GM12878 (cell line): ENCODE measurements at regions not wholly inside any gene's neighbourhood (a gene's known extent, or its start where the extent isn't known, plus 50 kb on each side); places are given as distances from the start of the nearest gene placed in this dataset.

Experiments used
- ATAC-seq: fragments of 200-7000 bp; cut with Tn5 transposase; 3 replicates; pipeline ENCODE4 v1.9.1; 2020; ENCODE audit warnings: mild to moderate bottlenecking, moderate library complexity
- BruUV-seq: library from RNA; stranded (reverse); fragments of 400-500 nt; replicated peaks from 2 replicates; lab custom pipeline; 2021; lab: Mats Ljungman, UMichigan
- CTCF ChIA-PET: fragments of 300-600 bp; sonication (Branson Sonifier 250); formaldehyde crosslinking; extraction: SDS; loops from one replicate; lab custom pipeline; 2021; ENCODE audit warnings: inconsistent platforms; lab: Yijun Ruan, JAX
- POLR2A ChIA-PET: fragments of 350-600 bp; formaldehyde crosslinking; extraction: SDS; loops from one replicate; lab custom pipeline; 2021; ENCODE audit warnings: inconsistent platforms; lab: Charles Lee
- RAD21 ChIA-PET: fragments of 300-600 bp; sonication (Branson Sonifier 250); formaldehyde crosslinking; loops from one replicate; lab custom pipeline; 2023; ENCODE audit warnings: antibody characterized with exemption; ENCODE audit not compliant: unreplicated experiment; lab: Charles Lee
- SMC1A ChIA-PET: fragments of 300-600 bp; sonication (Branson Sonifier 250); formaldehyde crosslinking; loops from one replicate; lab custom pipeline; 2023; ENCODE audit not compliant: unreplicated experiment, uncharacterized antibody; lab: Charles Lee
- DNase-seq: peaks from one replicate; pipeline ENCODE4 v3.0.0-alpha.2; 2011; ENCODE audit warnings: low read depth, low spot score
- FAIRE-seq: peaks from 3 replicates; lab custom pipeline; 2011; peaks lifted over from hg19 to GRCh38; lab: Jason Lieb, UNC
- H2AFZ ChIP-seq: 2 replicates; pipeline ENCODE4 v1.6.0; 2011; ENCODE audit warnings: low read depth, low read length, control low read depth; ENCODE audit not compliant: control insufficient read depth
- H3K27ac ChIP-seq: 2 replicates; pipeline ENCODE4 v1.5.1; 2011; ENCODE audit warnings: control low read depth; ENCODE audit not compliant: control insufficient read depth, insufficient read depth
- H3K27me3 ChIP-seq, 2 experiments: replicated peaks in 1 of 2; 2 replicates each; pipeline versions ENCODE4 v1.6.0 to v1.6.1; 2011; ENCODE audit warnings: low read length in 1 of 2; ENCODE audit not compliant: control insufficient read depth in 2 of 2, insufficient read depth in 2 of 2
- H3K36me3 ChIP-seq, 2 experiments: 2 replicates each; pipeline ENCODE4 v1.5.1; 2011; ENCODE audit warnings: low read length in 1 of 2; ENCODE audit not compliant: control insufficient read depth in 2 of 2, insufficient read depth in 2 of 2
- H3K4me1 ChIP-seq: 2 replicates; pipeline ENCODE4 v1.6.1; 2011; ENCODE audit warnings: mild to moderate bottlenecking, low read length, moderate library complexity, mixed read lengths; ENCODE audit not compliant: control insufficient read depth, insufficient read depth
- H3K4me2 ChIP-seq: 2 replicates; pipeline ENCODE4 v1.6.0; 2011; ENCODE audit warnings: control low read depth; ENCODE audit not compliant: control insufficient read depth, insufficient read depth
- H3K4me3 ChIP-seq: fragments of 200-600 bp; sonication (generic); 2 replicates; pipeline ENCODE4 v1.5.1; 2016
- H3K79me2 ChIP-seq: 2 replicates; pipeline ENCODE4 v1.6.0; 2011; ENCODE audit warnings: low read length; ENCODE audit not compliant: control insufficient read depth, insufficient read depth
- H3K9ac ChIP-seq: 2 replicates; pipeline ENCODE4 v1.8.0; 2011; ENCODE audit warnings: low read length, control low read depth, mixed read lengths; ENCODE audit not compliant: control insufficient read depth, insufficient read depth
- H3K9me3 ChIP-seq: replicated peaks from 3 replicates; pipeline ENCODE4 v1.5.1; 2011; ENCODE audit warnings: mild to moderate bottlenecking, low read length; ENCODE audit not compliant: control insufficient read depth, insufficient read depth
- H4K20me1 ChIP-seq: 2 replicates; pipeline ENCODE4 v1.6.0; 2011; ENCODE audit not compliant: control insufficient read depth, insufficient read depth
- ATF7 ChIP-seq: fragments of 450-650 bp; IDR thresholded peaks from 2 replicates; pipeline ENCODE4 v1.6.1; 2016; ENCODE audit warnings: low read depth, mild to moderate bottlenecking
- CHD4 ChIP-seq: fragments of 200-600 bp; sonication (generic); IDR thresholded peaks from 2 replicates; pipeline ENCODE4 v1.6.1; 2016; ENCODE audit warnings: mild to moderate bottlenecking
- CTCF ChIP-seq, 3 experiments: IDR thresholded peaks in 2 of 3; conservative IDR thresholded peaks in 1 of 3; 2 replicates each; pipeline ENCODE4 v1.5.1; 2011; ENCODE audit warnings: low read depth in 3 of 3, low read length in 3 of 3, mild to moderate bottlenecking in 3 of 3, control low read depth in 2 of 3, moderate library complexity in 2 of 3, inconsistent platforms in 1 of 3, mixed read lengths in 1 of 3; ENCODE audit not compliant: control insufficient read depth in 2 of 3, insufficient read depth in 1 of 3; ENCODE audit errors: extremely low read depth in 1 of 3
- KAT2A ChIP-seq: conservative IDR thresholded peaks from 2 replicates; pipeline ENCODE4 v1.6.1; 2011; ENCODE audit warnings: low read depth, low read length; ENCODE audit not compliant: control insufficient read depth
- POU2F2 ChIP-seq: IDR thresholded peaks from 3 replicates; pipeline ENCODE4 v1.6.1; 2011; ENCODE audit warnings: low read depth, mild to moderate bottlenecking, low read length, borderline replicate concordance
- TAF1 ChIP-seq: IDR thresholded peaks from 2 replicates; pipeline ENCODE4 v1.6.1; 2011; ENCODE audit warnings: mild to moderate bottlenecking, low read depth, low read length, borderline replicate concordance
- ZBTB4 ChIP-seq: fragments of 450-650 bp; formaldehyde crosslinking; IDR thresholded peaks from 2 replicates; pipeline ENCODE4 v1.4.0; 2022; ENCODE audit warnings: mild to moderate bottlenecking, moderate library complexity
- WGBS: methylation state at CpG from one replicate; pipeline ENCODE4 v1.1.6; 2016; ENCODE audit warnings: low lambda C conversion rate; ENCODE audit not compliant: insufficient replicate concordance, insufficient coverage; ENCODE audit errors: missing lambda C conversion rate; 5-methylcytosine and 5-hydroxymethylcytosine counted together
- in situ Hi-C: fragments of 300-500 bp; cut with MboI; formaldehyde crosslinking; loops from 9 replicates; pipeline ENCODE4 v1.14.3; 2018; ENCODE audit warnings: mixed read lengths
- intact Hi-C: fragments of 100-400 bp; cut with micrococcal nuclease; formaldehyde crosslinking; loops from one replicate; pipeline ENCODE4 v1.14.2; 2022; ENCODE audit not compliant: unreplicated experiment
- TF ChIP-seq, protein P1 (sequence below): fragments of 450-650 bp; IDR thresholded peaks from 2 replicates; pipeline ENCODE4 v1.6.1; 2017; ENCODE audit warnings: antibody characterized with exemption, mild to moderate bottlenecking, moderate library complexity
- TF ChIP-seq, protein P2 (sequence below): IDR thresholded peaks from 2 replicates; pipeline ENCODE4 v1.6.1; 2012; ENCODE audit warnings: improper control_type of control experiment, low read depth, low read length; ENCODE audit not compliant: insufficient replicate concordance

DNA sequence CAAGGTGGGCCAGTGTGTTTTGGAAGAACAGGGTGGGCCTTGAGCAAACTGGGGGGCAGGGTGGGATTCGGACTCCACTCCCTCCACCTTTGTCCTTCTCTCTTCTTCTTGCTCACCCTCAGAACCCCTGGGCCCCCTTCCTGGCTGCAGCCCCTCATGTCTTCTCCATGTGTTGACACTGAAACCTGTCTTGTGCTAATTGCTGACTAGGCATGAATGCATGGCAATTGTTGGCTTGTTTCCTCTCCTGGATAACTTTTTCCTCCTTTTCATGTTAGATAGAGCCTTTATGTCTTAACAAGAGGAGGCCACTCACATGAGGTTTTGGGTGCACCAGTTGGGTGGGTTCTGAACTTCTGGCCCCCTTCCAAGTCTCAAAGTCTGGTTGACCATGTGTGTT, 181.6 kb upstream of the MKI67 start:
- Histone ChIP-seq H3K79me2 (no peaks in the 10 kb centered on the region), H3K36me3 (no peaks in the 10 kb centered on the region), H3K27me3 (no peaks in the 10 kb centered on the region; a peak in 2 of 4 replicates), H4K20me1 (no peaks in the 10 kb centered on the region), H3K4me1 (no peaks in the 10 kb centered on the region), H3K4me2 (no peak overlapping the region), H3K9me3 (no peaks in the 10 kb centered on the region), H3K4me3 (no peak overlapping the region), H3K27ac (no peak overlapping the region), H3K9ac (no peak overlapping the region), H2AFZ (no peak overlapping the region)
- intact Hi-C loops (no loop called here), in situ Hi-C loops (no loop called here)
- no peak for DNase-seq
- no peak for FAIRE-seq
- ATAC-seq: no peak
- SMC1A ChIA-PET: no interaction called here
- CTCF ChIA-PET: no interaction called here
- WGBS: 0% methylated on average over 1 of the region's 1 CpG
- POLR2A ChIA-PET: no interaction called here
- RAD21 ChIA-PET: no interaction called here
- no TSS peak for BruUV-seq
- TF ChIP-seq KAT2A: no peak
- no peak for TF ChIP-seq ATF7
- no peak for TF ChIP-seq POU2F2
- TF ChIP-seq CHD4: no peak
- TF ChIP-seq, protein P1, sequence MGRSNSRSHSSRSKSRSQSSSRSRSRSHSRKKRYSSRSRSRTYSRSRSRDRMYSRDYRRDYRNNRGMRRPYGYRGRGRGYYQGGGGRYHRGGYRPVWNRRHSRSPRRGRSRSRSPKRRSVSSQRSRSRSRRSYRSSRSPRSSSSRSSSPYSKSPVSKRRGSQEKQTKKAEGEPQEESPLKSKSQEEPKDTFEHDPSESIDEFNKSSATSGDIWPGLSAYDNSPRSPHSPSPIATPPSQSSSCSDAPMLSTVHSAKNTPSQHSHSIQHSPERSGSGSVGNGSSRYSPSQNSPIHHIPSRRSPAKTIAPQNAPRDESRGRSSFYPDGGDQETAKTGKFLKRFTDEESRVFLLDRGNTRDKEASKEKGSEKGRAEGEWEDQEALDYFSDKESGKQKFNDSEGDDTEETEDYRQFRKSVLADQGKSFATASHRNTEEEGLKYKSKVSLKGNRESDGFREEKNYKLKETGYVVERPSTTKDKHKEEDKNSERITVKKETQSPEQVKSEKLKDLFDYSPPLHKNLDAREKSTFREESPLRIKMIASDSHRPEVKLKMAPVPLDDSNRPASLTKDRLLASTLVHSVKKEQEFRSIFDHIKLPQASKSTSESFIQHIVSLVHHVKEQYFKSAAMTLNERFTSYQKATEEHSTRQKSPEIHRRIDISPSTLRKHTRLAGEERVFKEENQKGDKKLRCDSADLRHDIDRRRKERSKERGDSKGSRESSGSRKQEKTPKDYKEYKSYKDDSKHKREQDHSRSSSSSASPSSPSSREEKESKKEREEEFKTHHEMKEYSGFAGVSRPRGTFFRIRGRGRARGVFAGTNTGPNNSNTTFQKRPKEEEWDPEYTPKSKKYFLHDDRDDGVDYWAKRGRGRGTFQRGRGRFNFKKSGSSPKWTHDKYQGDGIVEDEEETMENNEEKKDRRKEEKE: no peak
- no peak; a peak in 1 of 6 replicates for TF ChIP-seq CTCF (IDR thresholded peaks at IDR 0.05 in 2 of 3, conservative IDR thresholded peaks at IDR 0.05 in 1 of 3; ENCODE audit: control insufficient read depth in 2 of 3, extremely low read depth in 1 of 3, insufficient read depth in 1 of 3, low read depth in 3 of 3, low read length in 3 of 3)
- no peak for TF ChIP-seq ZBTB4 (CRISPR knock-in tag)
- TF ChIP-seq, protein P2, sequence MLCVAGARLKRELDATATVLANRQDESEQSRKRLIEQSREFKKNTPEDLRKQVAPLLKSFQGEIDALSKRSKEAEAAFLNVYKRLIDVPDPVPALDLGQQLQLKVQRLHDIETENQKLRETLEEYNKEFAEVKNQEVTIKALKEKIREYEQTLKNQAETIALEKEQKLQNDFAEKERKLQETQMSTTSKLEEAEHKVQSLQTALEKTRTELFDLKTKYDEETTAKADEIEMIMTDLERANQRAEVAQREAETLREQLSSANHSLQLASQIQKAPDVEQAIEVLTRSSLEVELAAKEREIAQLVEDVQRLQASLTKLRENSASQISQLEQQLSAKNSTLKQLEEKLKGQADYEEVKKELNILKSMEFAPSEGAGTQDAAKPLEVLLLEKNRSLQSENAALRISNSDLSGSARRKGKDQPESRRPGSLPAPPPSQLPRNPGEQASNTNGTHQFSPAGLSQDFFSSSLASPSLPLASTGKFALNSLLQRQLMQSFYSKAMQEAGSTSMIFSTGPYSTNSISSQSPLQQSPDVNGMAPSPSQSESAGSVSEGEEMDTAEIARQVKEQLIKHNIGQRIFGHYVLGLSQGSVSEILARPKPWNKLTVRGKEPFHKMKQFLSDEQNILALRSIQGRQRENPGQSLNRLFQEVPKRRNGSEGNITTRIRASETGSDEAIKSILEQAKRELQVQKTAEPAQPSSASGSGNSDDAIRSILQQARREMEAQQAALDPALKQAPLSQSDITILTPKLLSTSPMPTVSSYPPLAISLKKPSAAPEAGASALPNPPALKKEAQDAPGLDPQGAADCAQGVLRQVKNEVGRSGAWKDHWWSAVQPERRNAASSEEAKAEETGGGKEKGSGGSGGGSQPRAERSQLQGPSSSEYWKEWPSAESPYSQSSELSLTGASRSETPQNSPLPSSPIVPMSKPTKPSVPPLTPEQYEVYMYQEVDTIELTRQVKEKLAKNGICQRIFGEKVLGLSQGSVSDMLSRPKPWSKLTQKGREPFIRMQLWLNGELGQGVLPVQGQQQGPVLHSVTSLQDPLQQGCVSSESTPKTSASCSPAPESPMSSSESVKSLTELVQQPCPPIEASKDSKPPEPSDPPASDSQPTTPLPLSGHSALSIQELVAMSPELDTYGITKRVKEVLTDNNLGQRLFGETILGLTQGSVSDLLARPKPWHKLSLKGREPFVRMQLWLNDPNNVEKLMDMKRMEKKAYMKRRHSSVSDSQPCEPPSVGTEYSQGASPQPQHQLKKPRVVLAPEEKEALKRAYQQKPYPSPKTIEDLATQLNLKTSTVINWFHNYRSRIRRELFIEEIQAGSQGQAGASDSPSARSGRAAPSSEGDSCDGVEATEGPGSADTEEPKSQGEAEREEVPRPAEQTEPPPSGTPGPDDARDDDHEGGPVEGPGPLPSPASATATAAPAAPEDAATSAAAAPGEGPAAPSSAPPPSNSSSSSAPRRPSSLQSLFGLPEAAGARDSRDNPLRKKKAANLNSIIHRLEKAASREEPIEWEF: no peak
- TF ChIP-seq TAF1: no peak
